ENCODE measurements at regions not wholly inside any gene's neighbourhood (a gene's known extent, or its start where the extent isn't known, plus 50 kb on each side); places are given as distances from the start of the nearest gene placed in this dataset.

DNA sequence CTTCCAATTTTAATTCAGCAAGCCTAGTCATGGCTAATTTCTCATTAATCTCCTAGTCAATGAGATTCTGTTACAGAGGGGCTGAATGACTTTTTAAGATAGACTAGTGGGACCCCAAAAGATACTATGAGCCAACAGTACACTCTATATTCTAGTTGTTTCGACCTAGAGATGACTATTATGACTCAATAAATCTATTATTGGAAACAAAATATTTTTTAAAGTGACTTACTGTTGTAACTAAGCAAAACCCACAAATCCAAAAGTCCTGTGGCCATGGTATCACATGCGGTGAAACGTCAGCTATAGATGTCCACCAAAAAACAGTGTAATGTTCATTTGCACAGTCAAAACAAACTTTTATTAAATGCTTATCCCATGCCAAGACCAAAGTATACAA is 95.3 kb upstream of the ADO start:
- no peak for DNase-seq (ENCODE audit: extremely low read depth, low read depth)
- no peak overlapping the region for H3K4me3 ChIP-seq (replicated peaks; ENCODE audit: low read depth, low read length)
- TF ChIP-seq CTCF (IDR thresholded peaks at IDR 0.05; ENCODE audit: low read depth, low read length, missing control alignments) = no peak

DNA sequence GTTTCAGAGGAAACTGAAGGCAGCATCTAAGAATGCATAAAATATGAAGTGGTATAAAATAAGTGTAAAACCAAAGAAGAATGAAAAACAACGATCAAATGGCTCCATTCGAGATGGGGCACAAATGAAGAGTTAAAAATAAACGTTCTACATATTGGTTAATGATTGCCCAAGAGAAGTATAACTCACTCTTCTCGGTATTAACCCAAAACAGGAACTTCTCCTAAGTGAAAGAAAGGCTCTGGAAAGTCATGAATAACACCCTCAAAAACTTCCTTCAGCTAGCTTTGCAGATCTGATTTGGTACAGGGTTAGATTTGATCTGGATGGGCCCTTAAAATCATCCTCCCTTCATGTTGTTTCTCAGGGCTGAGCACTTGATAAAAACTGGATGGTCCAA is 94.3 kb upstream of the ADO start:
- TF ChIP-seq CTCF (IDR thresholded peaks at IDR 0.05; ENCODE audit: low read depth, low read length, missing control alignments) = no peak
- no peak for DNase-seq (ENCODE audit: extremely low read depth, low read depth)
- H3K4me3 ChIP-seq (replicated peaks; ENCODE audit: low read depth, low read length) = no peak overlapping the region

- no peak for TF ChIP-seq CTCF (IDR thresholded peaks at IDR 0.05; ENCODE audit: low read depth, low read length, missing control alignments)
- DNase-seq (ENCODE audit: extremely low read depth, low read depth) = no peak
- H3K4me3 ChIP-seq (replicated peaks; ENCODE audit: low read depth, low read length) = no peak overlapping the region
Measured at GRCh38 chr10:62715383-62715782, 89.1 kb upstream of the ADO start.

DNA sequence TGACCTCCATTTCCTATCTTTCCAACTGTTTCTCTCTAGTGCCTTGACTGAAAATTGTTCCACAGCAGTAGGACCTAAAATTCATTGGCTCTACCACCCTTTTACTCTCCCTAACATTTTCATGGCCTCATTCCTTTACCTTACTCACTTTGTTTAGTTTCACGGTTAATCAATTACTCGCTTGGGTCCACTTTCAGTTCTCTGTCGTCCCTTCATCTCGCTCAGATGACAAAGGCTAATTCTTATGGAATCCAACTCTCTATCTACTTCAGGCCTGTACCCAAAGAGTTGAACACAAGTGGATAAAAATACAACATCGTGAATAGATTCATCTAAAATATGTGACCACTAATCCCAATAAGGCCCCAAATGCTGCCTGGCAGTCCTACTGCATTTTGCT is 85.9 kb upstream of the ADO start:
- no peak overlapping the region for H3K4me3 ChIP-seq (replicated peaks; ENCODE audit: low read depth, low read length)
- TF ChIP-seq CTCF (IDR thresholded peaks at IDR 0.05; ENCODE audit: low read depth, low read length, missing control alignments) = no peak
- no peak for DNase-seq (ENCODE audit: extremely low read depth, low read depth)

GRCh38 chr10:62719061-62719460 is 85.5 kb upstream of the ADO start:
- no peak overlapping the region for H3K4me3 ChIP-seq (replicated peaks; ENCODE audit: low read depth, low read length)
- no peak for DNase-seq (ENCODE audit: extremely low read depth, low read depth)
- TF ChIP-seq CTCF (IDR thresholded peaks at IDR 0.05; ENCODE audit: low read depth, low read length, missing control alignments) = no peak

- H3K4me3 ChIP-seq (replicated peaks; ENCODE audit: low read depth, low read length) = no peak overlapping the region
- no peak for DNase-seq (ENCODE audit: extremely low read depth, low read depth)
- no peak for TF ChIP-seq CTCF (IDR thresholded peaks at IDR 0.05; ENCODE audit: low read depth, low read length, missing control alignments)
Measured at GRCh38 chr10:62721687-62722086, 82.8 kb upstream of the ADO start.

DNA sequence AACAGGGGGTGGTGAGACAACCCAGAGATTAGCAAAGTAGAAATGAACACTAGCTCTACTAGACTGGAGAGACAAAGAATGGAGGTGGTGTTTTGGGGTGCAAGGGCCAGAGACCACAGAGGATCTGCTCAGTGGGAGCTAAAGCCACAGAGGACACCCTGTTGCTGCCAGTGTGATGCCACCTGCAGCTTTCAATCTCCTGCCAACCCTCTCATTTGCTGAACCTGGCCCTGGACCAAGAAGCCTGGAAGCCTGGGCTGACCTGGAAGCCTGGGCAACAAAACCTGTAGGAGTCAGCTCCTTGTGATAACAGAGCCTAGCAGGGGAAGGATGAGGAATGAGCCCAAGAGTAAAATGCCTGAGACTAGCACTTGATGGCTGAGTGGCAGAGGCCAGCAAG is 81.1 kb upstream of the ADO start:
- DNase-seq (ENCODE audit: extremely low read depth, low read depth) = no peak
- no peak for TF ChIP-seq CTCF (IDR thresholded peaks at IDR 0.05; ENCODE audit: low read depth, low read length, missing control alignments)
- no peak overlapping the region for H3K4me3 ChIP-seq (replicated peaks; ENCODE audit: low read depth, low read length)

Measured in HFF-Myc (cell line).